GM23338 (cell line): ENCODE measurements at regions not wholly inside any gene's neighbourhood (a gene's known extent, or its start where the extent isn't known, plus 50 kb on each side); places are given as distances from the start of the nearest gene placed in this dataset.

Experiments used
- CREB1 ChIP-seq: fragments of 250-450 bp; sonication (Bioruptor Pico); IDR thresholded peaks from 2 replicates; pipeline ENCODE4 v1.5.0; 2020; ENCODE audit warnings: low read depth, mild to moderate bottlenecking, moderate library complexity
- EZH2 ChIP-seq: fragments of 200-600 bp; sonication (generic); IDR thresholded peaks from one replicate; pipeline ENCODE4 v1.8.0; 2017; ENCODE audit warnings: antibody characterized with exemption, mild to moderate bottlenecking, low read depth; ENCODE audit not compliant: unreplicated experiment
- EZH2phosphoT487 ChIP-seq: fragments of 200-600 bp; sonication (generic); IDR thresholded peaks from one replicate; pipeline ENCODE4 v1.8.1; 2018; ENCODE audit warnings: antibody characterized with exemption; ENCODE audit not compliant: unreplicated experiment
- JUNB ChIP-seq: IDR thresholded peaks from one replicate; pipeline ENCODE4 v1.6.1; 2016; ENCODE audit warnings: antibody characterized with exemption; ENCODE audit not compliant: unreplicated experiment
- NANOG ChIP-seq: IDR thresholded peaks from 2 replicates; pipeline ENCODE4 v1.6.1; 2016; ENCODE audit warnings: antibody characterized with exemption, borderline replicate concordance
- POLR2AphosphoS5 ChIP-seq: IDR thresholded peaks from 2 replicates; pipeline ENCODE4 v1.6.1; 2016; ENCODE audit warnings: antibody characterized with exemption, low read depth
- STAT1 ChIP-seq: IDR thresholded peaks from one replicate; pipeline ENCODE4 v1.6.1; 2016; ENCODE audit warnings: antibody characterized with exemption; ENCODE audit not compliant: unreplicated experiment
- ZNF114 ChIP-seq: fragments of 250-450 bp; sonication (Bioruptor Pico); IDR thresholded peaks from 2 replicates; pipeline ENCODE4 v1.5.0; 2020; ENCODE audit warnings: mild to moderate bottlenecking, moderate library complexity
- ZNF331 ChIP-seq: fragments of 250-450 bp; sonication (Bioruptor Pico); IDR thresholded peaks from 2 replicates; pipeline ENCODE4 v1.5.0; 2020; ENCODE audit warnings: low read depth, mild to moderate bottlenecking, moderate library complexity
- TF ChIP-seq, protein P1 (sequence below), 2 experiments: fragments of 200-600 bp in 1 of 2; sonication (generic) in 1 of 2; conservative IDR thresholded peaks; 2 replicates each; pipeline versions ENCODE4 v1.5.1 to v1.6.1; 2016 to 2017; ENCODE audit warnings: antibody characterized with exemption in 2 of 2, low read depth in 2 of 2, mild to moderate bottlenecking in 2 of 2, moderate library complexity in 1 of 2
- TF ChIP-seq, protein P2 (sequence below): IDR thresholded peaks from one replicate; pipeline ENCODE4 v1.6.1; 2018; ENCODE audit warnings: antibody characterized with exemption; ENCODE audit not compliant: unreplicated experiment
- TF ChIP-seq, protein P3 (sequence below): IDR thresholded peaks from 2 replicates; pipeline ENCODE4 v1.6.1; 2016; ENCODE audit warnings: antibody characterized with exemption
- TF ChIP-seq, protein P4 (sequence below): fragments of 250-450 bp; sonication (Bioruptor Pico); IDR thresholded peaks from 2 replicates; pipeline ENCODE4 v1.5.0; 2020; ENCODE audit warnings: mild to moderate bottlenecking, moderate library complexity

DNA sequence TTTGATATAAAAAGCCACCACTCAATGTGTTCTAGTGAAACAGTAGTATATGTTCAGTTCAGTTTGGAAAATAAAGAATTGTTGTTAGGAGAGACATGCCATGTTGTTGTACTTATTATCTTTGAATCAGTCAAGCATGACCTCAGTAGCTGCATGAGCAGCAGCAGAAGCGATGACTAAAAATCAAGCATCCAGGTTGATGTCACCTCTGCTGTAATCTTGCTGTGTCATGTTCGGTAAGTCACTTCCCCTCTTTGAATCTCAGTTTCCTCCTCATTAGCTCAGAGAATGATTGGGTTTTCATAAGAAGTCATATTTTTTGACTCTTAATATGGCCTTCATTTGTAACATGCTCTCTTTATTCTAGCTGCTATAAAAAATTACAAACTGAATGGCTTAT is 428.4 kb upstream of the B3GALT2 start:
- no peak for TF ChIP-seq POLR2AphosphoS5
- TF ChIP-seq EZH2phosphoT487 = no peak
- TF ChIP-seq, protein P1, sequence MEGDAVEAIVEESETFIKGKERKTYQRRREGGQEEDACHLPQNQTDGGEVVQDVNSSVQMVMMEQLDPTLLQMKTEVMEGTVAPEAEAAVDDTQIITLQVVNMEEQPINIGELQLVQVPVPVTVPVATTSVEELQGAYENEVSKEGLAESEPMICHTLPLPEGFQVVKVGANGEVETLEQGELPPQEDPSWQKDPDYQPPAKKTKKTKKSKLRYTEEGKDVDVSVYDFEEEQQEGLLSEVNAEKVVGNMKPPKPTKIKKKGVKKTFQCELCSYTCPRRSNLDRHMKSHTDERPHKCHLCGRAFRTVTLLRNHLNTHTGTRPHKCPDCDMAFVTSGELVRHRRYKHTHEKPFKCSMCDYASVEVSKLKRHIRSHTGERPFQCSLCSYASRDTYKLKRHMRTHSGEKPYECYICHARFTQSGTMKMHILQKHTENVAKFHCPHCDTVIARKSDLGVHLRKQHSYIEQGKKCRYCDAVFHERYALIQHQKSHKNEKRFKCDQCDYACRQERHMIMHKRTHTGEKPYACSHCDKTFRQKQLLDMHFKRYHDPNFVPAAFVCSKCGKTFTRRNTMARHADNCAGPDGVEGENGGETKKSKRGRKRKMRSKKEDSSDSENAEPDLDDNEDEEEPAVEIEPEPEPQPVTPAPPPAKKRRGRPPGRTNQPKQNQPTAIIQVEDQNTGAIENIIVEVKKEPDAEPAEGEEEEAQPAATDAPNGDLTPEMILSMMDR (conservative IDR thresholded peaks at IDR 0.05; ENCODE audit: low read depth in 2 of 2) = no peak
- TF ChIP-seq EZH2 = no peak
- TF ChIP-seq JUNB = no peak
- TF ChIP-seq, protein P2, sequence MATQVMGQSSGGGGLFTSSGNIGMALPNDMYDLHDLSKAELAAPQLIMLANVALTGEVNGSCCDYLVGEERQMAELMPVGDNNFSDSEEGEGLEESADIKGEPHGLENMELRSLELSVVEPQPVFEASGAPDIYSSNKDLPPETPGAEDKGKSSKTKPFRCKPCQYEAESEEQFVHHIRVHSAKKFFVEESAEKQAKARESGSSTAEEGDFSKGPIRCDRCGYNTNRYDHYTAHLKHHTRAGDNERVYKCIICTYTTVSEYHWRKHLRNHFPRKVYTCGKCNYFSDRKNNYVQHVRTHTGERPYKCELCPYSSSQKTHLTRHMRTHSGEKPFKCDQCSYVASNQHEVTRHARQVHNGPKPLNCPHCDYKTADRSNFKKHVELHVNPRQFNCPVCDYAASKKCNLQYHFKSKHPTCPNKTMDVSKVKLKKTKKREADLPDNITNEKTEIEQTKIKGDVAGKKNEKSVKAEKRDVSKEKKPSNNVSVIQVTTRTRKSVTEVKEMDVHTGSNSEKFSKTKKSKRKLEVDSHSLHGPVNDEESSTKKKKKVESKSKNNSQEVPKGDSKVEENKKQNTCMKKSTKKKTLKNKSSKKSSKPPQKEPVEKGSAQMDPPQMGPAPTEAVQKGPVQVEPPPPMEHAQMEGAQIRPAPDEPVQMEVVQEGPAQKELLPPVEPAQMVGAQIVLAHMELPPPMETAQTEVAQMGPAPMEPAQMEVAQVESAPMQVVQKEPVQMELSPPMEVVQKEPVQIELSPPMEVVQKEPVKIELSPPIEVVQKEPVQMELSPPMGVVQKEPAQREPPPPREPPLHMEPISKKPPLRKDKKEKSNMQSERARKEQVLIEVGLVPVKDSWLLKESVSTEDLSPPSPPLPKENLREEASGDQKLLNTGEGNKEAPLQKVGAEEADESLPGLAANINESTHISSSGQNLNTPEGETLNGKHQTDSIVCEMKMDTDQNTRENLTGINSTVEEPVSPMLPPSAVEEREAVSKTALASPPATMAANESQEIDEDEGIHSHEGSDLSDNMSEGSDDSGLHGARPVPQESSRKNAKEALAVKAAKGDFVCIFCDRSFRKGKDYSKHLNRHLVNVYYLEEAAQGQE = no peak
- TF ChIP-seq CREB1 = no peak
- TF ChIP-seq, protein P3, sequence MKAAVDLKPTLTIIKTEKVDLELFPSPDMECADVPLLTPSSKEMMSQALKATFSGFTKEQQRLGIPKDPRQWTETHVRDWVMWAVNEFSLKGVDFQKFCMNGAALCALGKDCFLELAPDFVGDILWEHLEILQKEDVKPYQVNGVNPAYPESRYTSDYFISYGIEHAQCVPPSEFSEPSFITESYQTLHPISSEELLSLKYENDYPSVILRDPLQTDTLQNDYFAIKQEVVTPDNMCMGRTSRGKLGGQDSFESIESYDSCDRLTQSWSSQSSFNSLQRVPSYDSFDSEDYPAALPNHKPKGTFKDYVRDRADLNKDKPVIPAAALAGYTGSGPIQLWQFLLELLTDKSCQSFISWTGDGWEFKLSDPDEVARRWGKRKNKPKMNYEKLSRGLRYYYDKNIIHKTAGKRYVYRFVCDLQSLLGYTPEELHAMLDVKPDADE = no peak
- TF ChIP-seq STAT1 = no peak
- TF ChIP-seq ZNF331 (CRISPR knock-in tag) = no peak
- no peak for TF ChIP-seq NANOG
- TF ChIP-seq, protein P4, sequence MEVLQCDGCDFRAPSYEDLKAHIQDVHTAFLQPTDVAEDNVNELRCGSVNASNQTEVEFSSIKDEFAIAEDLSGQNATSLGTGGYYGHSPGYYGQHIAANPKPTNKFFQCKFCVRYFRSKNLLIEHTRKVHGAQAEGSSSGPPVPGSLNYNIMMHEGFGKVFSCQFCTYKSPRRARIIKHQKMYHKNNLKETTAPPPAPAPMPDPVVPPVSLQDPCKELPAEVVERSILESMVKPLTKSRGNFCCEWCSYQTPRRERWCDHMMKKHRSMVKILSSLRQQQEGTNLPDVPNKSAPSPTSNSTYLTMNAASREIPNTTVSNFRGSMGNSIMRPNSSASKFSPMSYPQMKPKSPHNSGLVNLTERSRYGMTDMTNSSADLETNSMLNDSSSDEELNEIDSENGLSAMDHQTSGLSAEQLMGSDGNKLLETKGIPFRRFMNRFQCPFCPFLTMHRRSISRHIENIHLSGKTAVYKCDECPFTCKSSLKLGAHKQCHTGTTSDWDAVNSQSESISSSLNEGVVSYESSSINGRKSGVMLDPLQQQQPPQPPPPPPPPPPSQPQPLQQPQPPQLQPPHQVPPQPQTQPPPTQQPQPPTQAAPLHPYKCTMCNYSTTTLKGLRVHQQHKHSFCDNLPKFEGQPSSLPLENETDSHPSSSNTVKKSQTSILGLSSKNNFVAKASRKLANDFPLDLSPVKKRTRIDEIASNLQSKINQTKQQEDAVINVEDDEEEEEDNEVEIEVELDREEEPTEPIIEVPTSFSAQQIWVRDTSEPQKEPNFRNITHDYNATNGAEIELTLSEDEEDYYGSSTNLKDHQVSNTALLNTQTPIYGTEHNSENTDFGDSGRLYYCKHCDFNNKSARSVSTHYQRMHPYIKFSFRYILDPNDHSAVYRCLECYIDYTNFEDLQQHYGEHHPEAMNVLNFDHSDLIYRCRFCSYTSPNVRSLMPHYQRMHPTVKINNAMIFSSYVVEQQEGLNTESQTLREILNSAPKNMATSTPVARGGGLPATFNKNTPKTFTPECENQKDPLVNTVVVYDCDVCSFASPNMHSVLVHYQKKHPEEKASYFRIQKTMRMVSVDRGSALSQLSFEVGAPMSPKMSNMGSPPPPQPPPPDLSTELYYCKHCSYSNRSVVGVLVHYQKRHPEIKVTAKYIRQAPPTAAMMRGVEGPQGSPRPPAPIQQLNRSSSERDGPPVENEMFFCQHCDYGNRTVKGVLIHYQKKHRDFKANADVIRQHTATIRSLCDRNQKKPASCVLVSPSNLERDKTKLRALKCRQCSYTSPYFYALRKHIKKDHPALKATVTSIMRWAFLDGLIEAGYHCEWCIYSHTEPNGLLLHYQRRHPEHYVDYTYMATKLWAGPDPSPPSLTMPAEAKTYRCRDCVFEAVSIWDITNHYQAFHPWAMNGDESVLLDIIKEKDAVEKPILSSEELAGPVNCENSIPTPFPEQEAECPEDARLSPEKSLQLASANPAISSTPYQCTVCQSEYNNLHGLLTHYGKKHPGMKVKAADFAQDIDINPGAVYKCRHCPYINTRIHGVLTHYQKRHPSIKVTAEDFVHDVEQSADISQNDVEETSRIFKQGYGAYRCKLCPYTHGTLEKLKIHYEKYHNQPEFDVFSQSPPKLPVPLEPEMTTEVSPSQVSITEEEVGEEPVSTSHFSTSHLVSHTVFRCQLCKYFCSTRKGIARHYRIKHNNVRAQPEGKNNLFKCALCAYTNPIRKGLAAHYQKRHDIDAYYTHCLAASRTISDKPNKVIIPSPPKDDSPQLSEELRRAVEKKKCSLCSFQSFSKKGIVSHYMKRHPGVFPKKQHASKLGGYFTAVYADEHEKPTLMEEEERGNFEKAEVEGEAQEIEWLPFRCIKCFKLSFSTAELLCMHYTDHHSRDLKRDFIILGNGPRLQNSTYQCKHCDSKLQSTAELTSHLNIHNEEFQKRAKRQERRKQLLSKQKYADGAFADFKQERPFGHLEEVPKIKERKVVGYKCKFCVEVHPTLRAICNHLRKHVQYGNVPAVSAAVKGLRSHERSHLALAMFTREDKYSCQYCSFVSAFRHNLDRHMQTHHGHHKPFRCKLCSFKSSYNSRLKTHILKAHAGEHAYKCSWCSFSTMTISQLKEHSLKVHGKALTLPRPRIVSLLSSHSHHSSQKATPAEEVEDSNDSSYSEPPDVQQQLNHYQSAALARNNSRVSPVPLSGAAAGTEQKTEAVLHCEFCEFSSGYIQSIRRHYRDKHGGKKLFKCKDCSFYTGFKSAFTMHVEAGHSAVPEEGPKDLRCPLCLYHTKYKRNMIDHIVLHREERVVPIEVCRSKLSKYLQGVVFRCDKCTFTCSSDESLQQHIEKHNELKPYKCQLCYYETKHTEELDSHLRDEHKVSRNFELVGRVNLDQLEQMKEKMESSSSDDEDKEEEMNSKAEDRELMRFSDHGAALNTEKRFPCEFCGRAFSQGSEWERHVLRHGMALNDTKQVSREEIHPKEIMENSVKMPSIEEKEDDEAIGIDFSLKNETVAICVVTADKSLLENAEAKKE = no peak
- no peak for TF ChIP-seq ZNF114 (CRISPR knock-in tag)
